ENCODE measurements at regions not wholly inside any gene's neighbourhood (a gene's known extent, or its start where the extent isn't known, plus 50 kb on each side); places are given as distances from the start of the nearest gene placed in this dataset.

GRCh38 chr4:186345184-186345583 lies 79.2 kb downstream of the F11 start:
- TF ChIP-seq, protein P1, sequence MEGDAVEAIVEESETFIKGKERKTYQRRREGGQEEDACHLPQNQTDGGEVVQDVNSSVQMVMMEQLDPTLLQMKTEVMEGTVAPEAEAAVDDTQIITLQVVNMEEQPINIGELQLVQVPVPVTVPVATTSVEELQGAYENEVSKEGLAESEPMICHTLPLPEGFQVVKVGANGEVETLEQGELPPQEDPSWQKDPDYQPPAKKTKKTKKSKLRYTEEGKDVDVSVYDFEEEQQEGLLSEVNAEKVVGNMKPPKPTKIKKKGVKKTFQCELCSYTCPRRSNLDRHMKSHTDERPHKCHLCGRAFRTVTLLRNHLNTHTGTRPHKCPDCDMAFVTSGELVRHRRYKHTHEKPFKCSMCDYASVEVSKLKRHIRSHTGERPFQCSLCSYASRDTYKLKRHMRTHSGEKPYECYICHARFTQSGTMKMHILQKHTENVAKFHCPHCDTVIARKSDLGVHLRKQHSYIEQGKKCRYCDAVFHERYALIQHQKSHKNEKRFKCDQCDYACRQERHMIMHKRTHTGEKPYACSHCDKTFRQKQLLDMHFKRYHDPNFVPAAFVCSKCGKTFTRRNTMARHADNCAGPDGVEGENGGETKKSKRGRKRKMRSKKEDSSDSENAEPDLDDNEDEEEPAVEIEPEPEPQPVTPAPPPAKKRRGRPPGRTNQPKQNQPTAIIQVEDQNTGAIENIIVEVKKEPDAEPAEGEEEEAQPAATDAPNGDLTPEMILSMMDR (IDR thresholded peaks at IDR 0.05), result no peak
- no peak for TF ChIP-seq ZFX (IDR thresholded peaks at IDR 0.05; ENCODE audit: borderline replicate concordance)
